H1 (cell line): ENCODE measurements at regions not wholly inside any gene's neighbourhood (a gene's known extent, or its start where the extent isn't known, plus 50 kb on each side); places are given as distances from the start of the nearest gene placed in this dataset.

Experiments used
- ATF3 ChIP-seq: IDR thresholded peaks from 2 replicates; pipeline ENCODE4 v1.6.1; 2011; ENCODE audit warnings: low read depth, mild to moderate bottlenecking, low read length; ENCODE audit not compliant: insufficient read depth
- CHD2 ChIP-seq: IDR thresholded peaks from 2 replicates; pipeline ENCODE4 v1.6.1; 2012; ENCODE audit warnings: low read length, improper control_type of control experiment
- POLR2A ChIP-seq, 2 experiments: IDR thresholded peaks; 1 replicate in 1 of 2; 2 replicates in 1 of 2; pipeline ENCODE4 v1.6.1; 2011; ENCODE audit warnings: low read depth in 2 of 2, low read length in 2 of 2, mild to moderate bottlenecking in 2 of 2; ENCODE audit errors: control extremely low read depth in 1 of 2
- SP2 ChIP-seq: IDR thresholded peaks from 2 replicates; pipeline ENCODE4 v1.6.1; 2012; ENCODE audit warnings: mild to moderate bottlenecking, low read length, inconsistent platforms
- SUZ12 ChIP-seq: fragments of 200-600 bp; sonication (generic); IDR thresholded peaks from 2 replicates; pipeline ENCODE4 v1.6.1; 2012; ENCODE audit warnings: mild to moderate bottlenecking, inconsistent platforms, low read length, moderate library complexity, mixed read lengths

GRCh38 chr10:113442336-113442735 is 110.5 kb upstream of the HABP2 start (continued):
- TF ChIP-seq SP2 (no peak), CHD2 (no peak), POLR2A (IDR thresholded peaks at IDR 0.05; ENCODE audit: control extremely low read depth in 1 of 2, low read depth in 2 of 2, low read length in 2 of 2) (no peak), SUZ12 (no peak), ATF3 (no peak)
